AG10803 (cell line): ENCODE measurements at regions not wholly inside any gene's neighbourhood (a gene's known extent, or its start where the extent isn't known, plus 50 kb on each side); places are given as distances from the start of the nearest gene placed in this dataset.
A peak's percentile ranks its signal among the peaks of the same experiment; 100 is the strongest.
"Not testable (repeated sequence)": the region's sequence is repeated elsewhere in the genome, so short reads cannot be mapped to it uniquely, and the experiment has no call there.

ENCODE experiments used
- DNase-seq: peaks from one replicate; pipeline ENCODE4 v3.0.0; 2010; ENCODE audit warnings: low read depth
- H3K4me3 ChIP-seq: 2 replicates; pipeline ENCODE4 v1.5.1; 2011; ENCODE audit warnings: mild to moderate bottlenecking, low read length, control low read depth
- CTCF ChIP-seq: conservative IDR thresholded peaks from 2 replicates; pipeline ENCODE4 v1.5.1; 2011; ENCODE audit warnings: mild to moderate bottlenecking, low read length, control low read depth, inconsistent platforms

GRCh38 chr10:76815505-76815904, 822.1 kb downstream of the KCNMA1 start:
- not testable (repeated sequence) for H3K4me3 ChIP-seq, DNase-seq

- no peak for TF ChIP-seq CTCF
- H3K4me3 ChIP-seq: no peak overlapping the region
- DNase-seq: no peak
These were observed 826.2 kb downstream of the KCNMA1 start for GRCh38 chr10:76811430-76811829.

GRCh38 chr10:76788452-76788811, 849.2 kb downstream of the KCNMA1 start:
- no peak for DNase-seq
- no peak for TF ChIP-seq CTCF
- H3K4me3 ChIP-seq: no peak overlapping the region

- DNase-seq: no peak
- no peak overlapping the region for H3K4me3 ChIP-seq
- TF ChIP-seq CTCF: no peak
These were observed 849.7 kb downstream of the KCNMA1 start for GRCh38 chr10:76787746-76788451.

- TF ChIP-seq CTCF: no peak
- peak; percentile 7 for DNase-seq
These were observed 851.0 kb downstream of the KCNMA1 start for GRCh38 chr10:76786504-76787072.

GRCh38 chr10:76784076-76784475, 853.5 kb downstream of the KCNMA1 start:
- no peak for TF ChIP-seq CTCF
- no peak for DNase-seq
- H3K4me3 ChIP-seq: no peak overlapping the region

More at GRCh38 chr10:76786504-76787072, 851.0 kb downstream of the KCNMA1 start:
- no peak overlapping the region for H3K4me3 ChIP-seq

- H3K4me3 ChIP-seq: no peak overlapping the region
- DNase-seq: no peak
- TF ChIP-seq CTCF: no peak
These were observed 857.8 kb downstream of the KCNMA1 start for GRCh38 chr10:76779796-76780301.
